ENCODE measurements at regions not wholly inside any gene's neighbourhood (a gene's known extent, or its start where the extent isn't known, plus 50 kb on each side); places are given as distances from the start of the nearest gene placed in this dataset.

GRCh38 chr3:82764521-82764920, 1003.1 kb upstream of the GBE1 start:
- H3K9me3 ChIP-seq (ENCODE audit: control insufficient read depth, insufficient read depth, low read length), result no peaks in the 10 kb centered on the region
- H4K20me1 ChIP-seq (ENCODE audit: control insufficient read depth, insufficient read depth, low read depth, low read length), result no peaks in the 10 kb centered on the region
- no peaks in the 10 kb centered on the region for H3F3A ChIP-seq (ENCODE audit: control insufficient read depth, insufficient read depth)
- TF ChIP-seq EZH2phosphoT487 (IDR thresholded peaks at IDR 0.05; ENCODE audit: borderline replicate concordance, low read length), result no peak
- TF ChIP-seq, protein P1, sequence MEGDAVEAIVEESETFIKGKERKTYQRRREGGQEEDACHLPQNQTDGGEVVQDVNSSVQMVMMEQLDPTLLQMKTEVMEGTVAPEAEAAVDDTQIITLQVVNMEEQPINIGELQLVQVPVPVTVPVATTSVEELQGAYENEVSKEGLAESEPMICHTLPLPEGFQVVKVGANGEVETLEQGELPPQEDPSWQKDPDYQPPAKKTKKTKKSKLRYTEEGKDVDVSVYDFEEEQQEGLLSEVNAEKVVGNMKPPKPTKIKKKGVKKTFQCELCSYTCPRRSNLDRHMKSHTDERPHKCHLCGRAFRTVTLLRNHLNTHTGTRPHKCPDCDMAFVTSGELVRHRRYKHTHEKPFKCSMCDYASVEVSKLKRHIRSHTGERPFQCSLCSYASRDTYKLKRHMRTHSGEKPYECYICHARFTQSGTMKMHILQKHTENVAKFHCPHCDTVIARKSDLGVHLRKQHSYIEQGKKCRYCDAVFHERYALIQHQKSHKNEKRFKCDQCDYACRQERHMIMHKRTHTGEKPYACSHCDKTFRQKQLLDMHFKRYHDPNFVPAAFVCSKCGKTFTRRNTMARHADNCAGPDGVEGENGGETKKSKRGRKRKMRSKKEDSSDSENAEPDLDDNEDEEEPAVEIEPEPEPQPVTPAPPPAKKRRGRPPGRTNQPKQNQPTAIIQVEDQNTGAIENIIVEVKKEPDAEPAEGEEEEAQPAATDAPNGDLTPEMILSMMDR (IDR thresholded peaks at IDR 0.05; ENCODE audit: low read depth, low read length, poor library complexity, severe bottlenecking), result no peak
- H3K4me2 ChIP-seq (ENCODE audit: low read length), result no peak overlapping the region
- no peaks in the 10 kb centered on the region for H3K4me1 ChIP-seq (ENCODE audit: control insufficient read depth, low read length)
- no peaks in the 10 kb centered on the region for H3K79me2 ChIP-seq (ENCODE audit: control insufficient read depth, low read length)
- H3K4me3 ChIP-seq (ENCODE audit: low read length), result no peak overlapping the region
- H3K36me3 ChIP-seq (ENCODE audit: control insufficient read depth, low read length), result no peaks in the 10 kb centered on the region
- no peak overlapping the region for H3K27ac ChIP-seq (ENCODE audit: low read depth, low read length)
- H3K27me3 ChIP-seq (ENCODE audit: control insufficient read depth, low read length), result no peaks in the 10 kb centered on the region
- H3K9me2 ChIP-seq (replicated peaks; ENCODE audit: control insufficient read depth, low read length), result no peaks in the 10 kb centered on the region

DNA sequence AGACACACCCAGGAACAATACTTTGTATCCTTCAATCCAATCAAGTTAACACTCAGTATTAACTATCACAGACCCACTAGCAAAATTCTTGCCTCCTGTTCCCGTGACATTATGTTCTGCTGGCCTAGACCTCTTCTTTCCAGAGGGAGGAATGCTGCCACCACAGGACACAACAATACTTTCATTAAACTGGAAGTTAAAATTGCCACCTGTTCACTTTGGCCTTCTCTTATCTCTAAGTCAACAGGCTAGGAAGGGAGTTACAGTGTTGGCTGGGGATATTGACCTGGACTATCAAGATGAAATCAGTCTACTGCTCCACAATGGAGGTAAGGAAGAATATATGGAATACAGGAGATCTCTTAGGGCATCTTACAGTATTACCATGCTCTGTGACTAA, 1000.4 kb upstream of the GBE1 start:
- Histone ChIP-seq H4K20me1 (ENCODE audit: control insufficient read depth, insufficient read depth, low read depth, low read length) (no peaks in the 10 kb centered on the region), H3K9me2 (replicated peaks; ENCODE audit: control insufficient read depth, low read length) (no peaks in the 10 kb centered on the region), H3K27ac (ENCODE audit: low read depth, low read length) (no peak overlapping the region), H3K4me3 (ENCODE audit: low read length) (no peak overlapping the region), H3F3A (ENCODE audit: control insufficient read depth, insufficient read depth) (no peaks in the 10 kb centered on the region), H3K4me1 (ENCODE audit: control insufficient read depth, low read length) (no peaks in the 10 kb centered on the region), H3K27me3 (ENCODE audit: control insufficient read depth, low read length) (no peaks in the 10 kb centered on the region), H3K36me3 (ENCODE audit: control insufficient read depth, low read length) (no peaks in the 10 kb centered on the region), H3K4me2 (ENCODE audit: low read length) (no peak overlapping the region), H3K9me3 (ENCODE audit: control insufficient read depth, insufficient read depth, low read length) (no peaks in the 10 kb centered on the region), H3K79me2 (ENCODE audit: control insufficient read depth, low read length) (no peaks in the 10 kb centered on the region)
- TF ChIP-seq, protein P1 (IDR thresholded peaks at IDR 0.05; ENCODE audit: low read depth, low read length, poor library complexity, severe bottlenecking), result no peak
- no peak for TF ChIP-seq EZH2phosphoT487 (IDR thresholded peaks at IDR 0.05; ENCODE audit: borderline replicate concordance, low read length)

DNA sequence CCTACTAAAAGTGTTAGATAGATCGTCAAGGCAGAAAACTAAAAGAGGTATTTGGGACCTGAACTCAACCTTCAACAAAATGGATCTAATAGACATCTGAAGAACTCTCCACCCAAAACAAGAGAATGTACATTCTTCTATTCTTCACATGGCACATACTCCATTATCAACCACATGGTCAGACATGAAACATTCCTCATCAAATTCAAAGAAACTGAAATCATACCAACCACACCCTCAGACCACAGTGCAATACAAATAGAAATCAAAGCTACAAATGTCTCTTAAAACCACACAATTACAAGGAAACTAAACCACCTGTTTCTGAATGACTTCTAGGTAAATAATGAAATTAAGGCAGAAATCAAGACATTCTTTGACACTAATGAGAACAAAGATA, 984.1 kb upstream of the GBE1 start:
- H3K9me3 ChIP-seq (ENCODE audit: control insufficient read depth, insufficient read depth, low read length), result no peaks in the 10 kb centered on the region
- H3K9me2 ChIP-seq (replicated peaks; ENCODE audit: control insufficient read depth, low read length), result no peaks in the 10 kb centered on the region
- H4K20me1 ChIP-seq (ENCODE audit: control insufficient read depth, insufficient read depth, low read depth, low read length), result no peaks in the 10 kb centered on the region
- H3K27ac ChIP-seq (ENCODE audit: low read depth, low read length), result no peak overlapping the region
- H3F3A ChIP-seq (ENCODE audit: control insufficient read depth, insufficient read depth), result no peaks in the 10 kb centered on the region
- H3K27me3 ChIP-seq (ENCODE audit: control insufficient read depth, low read length), result no peaks in the 10 kb centered on the region
- H3K36me3 ChIP-seq (ENCODE audit: control insufficient read depth, low read length), result no peaks in the 10 kb centered on the region
- no peak overlapping the region for H3K4me3 ChIP-seq (ENCODE audit: low read length)
- no peaks in the 10 kb centered on the region for H3K4me1 ChIP-seq (ENCODE audit: control insufficient read depth, low read length)
- no peak overlapping the region for H3K4me2 ChIP-seq (ENCODE audit: low read length)
- no peaks in the 10 kb centered on the region for H3K79me2 ChIP-seq (ENCODE audit: control insufficient read depth, low read length)
- TF ChIP-seq, protein P1 (IDR thresholded peaks at IDR 0.05; ENCODE audit: low read depth, low read length, poor library complexity, severe bottlenecking), result no peak

DNA sequence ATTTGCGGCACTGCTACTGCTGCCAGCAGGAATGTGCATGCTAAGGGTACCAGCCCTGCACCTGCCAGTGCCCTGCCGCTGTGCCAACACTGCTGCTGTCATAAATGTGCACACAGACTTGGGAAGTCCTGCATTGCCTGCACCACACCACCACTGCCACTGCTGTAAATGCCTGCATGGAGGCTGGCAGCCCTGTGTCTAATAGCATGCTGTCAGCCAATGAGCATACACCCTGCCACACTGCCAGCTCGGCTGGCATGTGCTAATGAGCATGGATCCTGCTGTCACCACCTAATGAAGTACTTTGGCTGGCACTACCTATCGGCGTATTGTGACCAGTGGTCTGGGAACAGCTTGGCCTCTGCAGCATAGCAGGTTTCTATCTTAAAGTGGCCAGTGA, 981.8 kb upstream of the GBE1 start:
- Histone ChIP-seq H3K9me2 (replicated peaks; ENCODE audit: control insufficient read depth, low read length) (no peaks in the 10 kb centered on the region), H3K9me3 (ENCODE audit: control insufficient read depth, insufficient read depth, low read length) (no peaks in the 10 kb centered on the region), H3K4me2 (ENCODE audit: low read length) (no peak overlapping the region), H3F3A (ENCODE audit: control insufficient read depth, insufficient read depth) (no peaks in the 10 kb centered on the region), H3K79me2 (ENCODE audit: control insufficient read depth, low read length) (no peaks in the 10 kb centered on the region), H3K36me3 (ENCODE audit: control insufficient read depth, low read length) (no peaks in the 10 kb centered on the region), H3K27me3 (ENCODE audit: control insufficient read depth, low read length) (no peaks in the 10 kb centered on the region), H3K4me1 (ENCODE audit: control insufficient read depth, low read length) (no peaks in the 10 kb centered on the region), H3K4me3 (ENCODE audit: low read length) (no peak overlapping the region), H3K27ac (ENCODE audit: low read depth, low read length) (no peak overlapping the region), H4K20me1 (ENCODE audit: control insufficient read depth, insufficient read depth, low read depth, low read length) (no peaks in the 10 kb centered on the region)
- no peak for TF ChIP-seq EZH2phosphoT487 (IDR thresholded peaks at IDR 0.05; ENCODE audit: borderline replicate concordance, low read length)
- TF ChIP-seq, protein P1 (IDR thresholded peaks at IDR 0.05; ENCODE audit: low read depth, low read length, poor library complexity, severe bottlenecking), result no peak
